ENCODE measurements at regions not wholly inside any gene's neighbourhood (a gene's known extent, or its start where the extent isn't known, plus 50 kb on each side); places are given as distances from the start of the nearest gene placed in this dataset.
"Not testable (repeated sequence)": the region's sequence is repeated elsewhere in the genome, so short reads cannot be mapped to it uniquely, and the experiment has no call there.

DNA sequence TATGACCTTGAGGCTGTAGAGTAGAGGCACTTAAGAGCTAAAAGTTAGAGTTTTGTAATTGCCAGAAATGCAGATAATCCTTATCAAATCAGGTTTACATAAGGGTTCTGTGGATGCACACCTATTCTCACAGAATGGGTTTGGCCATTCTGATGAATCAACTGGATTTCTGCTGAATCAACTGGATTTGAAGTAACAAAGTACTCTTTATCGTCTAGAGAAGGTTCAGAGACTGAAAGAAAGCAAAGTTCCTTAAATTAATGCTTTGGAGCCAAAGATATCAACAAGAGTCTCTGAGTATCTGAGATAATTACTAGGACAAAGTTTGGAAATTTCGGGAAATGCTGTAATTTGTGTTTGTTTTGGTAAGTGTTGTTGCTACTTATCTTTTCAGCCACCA lies 669.6 kb upstream of the ZNF608 start:
- Histone ChIP-seq H3K4me1 (ENCODE audit: insufficient read depth) (no peaks in the 10 kb centered on the region), H3K27ac (ENCODE audit: low read depth) (no peak overlapping the region), H3K4me3 (ENCODE audit: low read depth, low read length) (no peak overlapping the region), H3K36me3 (ENCODE audit: insufficient read depth) (no peaks in the 10 kb centered on the region)
- DNase-seq (ENCODE audit: extremely low spot score) = no peak
- 90% methylated on average over 2 of the region's 2 CpGs for WGBS

DNA sequence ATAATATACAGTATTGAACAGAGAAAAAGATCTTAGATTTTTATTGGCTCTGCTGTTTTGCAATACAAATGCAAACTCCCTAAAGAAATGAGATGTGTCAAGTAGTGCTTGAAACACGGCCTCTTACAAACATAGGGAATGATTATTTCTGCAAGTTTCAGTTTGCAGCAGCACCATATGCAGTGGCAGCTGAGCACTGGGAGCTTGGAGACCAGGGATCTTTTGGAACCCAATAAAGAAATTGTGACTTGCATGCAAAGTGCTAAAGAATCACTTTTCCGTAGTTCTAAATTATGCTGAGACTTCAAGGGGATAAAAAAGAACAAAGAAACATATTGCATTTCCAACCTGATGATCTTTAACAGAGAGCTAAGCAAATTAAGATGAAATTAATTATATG lies 674.6 kb upstream of the ZNF608 start:
- no peak for DNase-seq (ENCODE audit: extremely low spot score)
- 94% methylated on average over 2 of the region's 2 CpGs for WGBS
- no peaks in the 10 kb centered on the region for H3K36me3 ChIP-seq (ENCODE audit: insufficient read depth)
- H3K4me1 ChIP-seq (ENCODE audit: insufficient read depth) = no peaks in the 10 kb centered on the region
- no peak overlapping the region for H3K4me3 ChIP-seq (ENCODE audit: low read depth, low read length)
- H3K27ac ChIP-seq (ENCODE audit: low read depth) = no peak overlapping the region

DNA sequence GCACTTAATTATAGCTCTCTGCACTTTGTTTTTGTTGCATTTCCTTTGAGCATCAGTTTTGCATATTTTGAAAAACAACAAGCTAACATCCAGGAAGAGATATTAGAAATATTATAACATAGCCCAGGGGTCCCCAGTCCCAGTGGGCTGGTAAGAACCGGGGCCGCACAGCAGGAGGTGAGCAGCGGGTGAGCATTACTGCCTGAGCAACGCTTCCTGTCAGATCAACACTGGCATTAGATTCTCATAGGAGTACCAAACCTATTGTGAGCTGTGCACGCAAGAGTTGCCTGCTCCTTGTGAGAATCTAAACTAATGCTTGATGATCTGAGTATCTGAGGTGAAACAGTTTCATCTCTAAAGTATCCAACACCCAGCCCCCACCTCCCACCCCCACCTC lies 675.9 kb upstream of the ZNF608 start:
- Histone ChIP-seq H3K4me1 (ENCODE audit: insufficient read depth) (no peaks in the 10 kb centered on the region), H3K4me3 (ENCODE audit: low read depth, low read length) (no peak overlapping the region), H3K27ac (ENCODE audit: low read depth) (no peak overlapping the region), H3K36me3 (ENCODE audit: insufficient read depth) (no peaks in the 10 kb centered on the region)
- WGBS = 71% methylated on average over 5 of the region's 5 CpGs
- no peak for DNase-seq (ENCODE audit: extremely low spot score)

DNA sequence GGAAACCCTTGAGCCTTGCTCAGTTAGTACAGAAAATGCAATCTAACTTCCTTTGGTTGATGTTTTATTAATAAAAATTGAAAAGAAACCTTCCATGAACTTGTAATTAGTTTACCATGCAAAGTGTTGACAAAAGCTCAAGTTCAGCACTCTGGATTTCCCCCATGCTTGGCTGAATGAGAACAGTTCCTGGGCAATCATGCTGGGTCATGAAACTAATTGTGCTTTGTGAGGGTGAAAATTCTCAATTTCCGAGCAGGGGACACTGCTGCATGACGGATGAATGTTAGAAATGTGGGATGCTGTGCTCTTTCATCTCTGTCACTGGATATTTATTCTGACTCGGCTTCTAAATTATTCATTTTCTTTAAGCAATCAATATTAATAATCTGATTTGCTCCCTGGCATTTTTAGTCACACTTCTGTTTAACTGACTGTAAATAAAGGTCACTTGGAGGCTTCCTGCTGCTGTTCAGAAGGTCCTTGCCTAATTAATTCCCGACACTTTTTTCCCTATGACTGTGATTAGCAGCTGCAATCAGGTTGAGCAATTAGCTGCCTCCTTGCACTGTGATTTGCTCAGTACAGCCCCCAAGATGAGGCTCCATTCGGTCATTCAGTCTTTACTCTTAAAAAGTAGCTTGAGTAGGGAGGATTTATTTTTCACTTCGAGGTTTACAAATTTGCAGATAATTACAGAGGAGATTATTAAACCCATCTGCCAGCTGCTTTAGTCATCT lies 678.1 kb upstream of the ZNF608 start:
- no peak for DNase-seq (ENCODE audit: extremely low spot score)
- Histone ChIP-seq H3K4me3 (ENCODE audit: low read depth, low read length) (no peak overlapping the region), H3K4me1 (ENCODE audit: insufficient read depth) (no peaks in the 10 kb centered on the region), H3K27ac (ENCODE audit: low read depth) (no peak overlapping the region), H3K36me3 (ENCODE audit: insufficient read depth) (no peaks in the 10 kb centered on the region)
- 69% methylated on average over 6 of the region's 6 CpGs for WGBS

DNA sequence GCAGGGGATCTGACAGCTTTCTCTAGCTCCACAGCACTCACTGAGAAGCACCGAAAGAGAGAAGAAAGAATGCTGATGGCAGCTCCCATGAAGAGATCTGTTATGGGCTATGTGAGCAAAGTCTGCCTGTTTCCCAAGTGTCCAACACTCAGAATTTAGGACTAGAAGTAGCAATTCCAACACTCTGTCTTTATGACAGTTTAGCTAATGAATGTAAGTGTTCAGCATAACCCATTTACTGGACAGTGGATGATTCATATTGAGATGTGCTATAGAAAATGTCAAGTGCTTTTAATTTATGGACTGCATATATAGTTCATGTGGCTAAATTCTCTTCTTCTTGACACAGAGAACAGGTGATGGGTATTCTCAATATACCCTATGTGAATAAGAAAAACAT lies 683.1 kb upstream of the ZNF608 start:
- WGBS = 78% methylated on average over 1 of the region's 1 CpG
- H3K36me3 ChIP-seq (ENCODE audit: insufficient read depth) = no peaks in the 10 kb centered on the region

DNA sequence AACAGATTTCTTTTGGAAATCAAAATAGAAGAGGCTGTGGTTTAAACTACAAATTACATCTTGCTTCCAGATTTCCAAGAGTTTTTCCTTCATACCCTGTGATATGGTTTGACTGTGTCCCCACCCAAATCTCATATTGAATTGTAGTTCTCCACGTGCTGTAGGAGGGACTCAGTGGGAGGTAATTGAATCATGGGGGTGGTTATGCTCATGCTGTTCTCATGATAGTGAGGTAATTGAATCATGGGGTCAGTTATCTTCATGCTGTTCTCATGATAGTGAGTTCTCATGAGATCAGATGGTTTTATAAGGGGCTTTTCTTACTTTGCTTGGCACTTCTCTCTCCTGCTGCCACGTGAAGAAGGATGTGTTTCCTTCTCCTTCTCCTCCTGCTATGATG lies 687.0 kb upstream of the ZNF608 start:
- WGBS = 45% methylated on average over 2 of the region's 2 CpGs
- no peak overlapping the region for H3K4me3 ChIP-seq (ENCODE audit: low read depth, low read length)
- H3K36me3 ChIP-seq (ENCODE audit: insufficient read depth) = no peaks in the 10 kb centered on the region
- no peak overlapping the region for H3K27ac ChIP-seq (ENCODE audit: low read depth)
- no peaks in the 10 kb centered on the region for H3K4me1 ChIP-seq (ENCODE audit: insufficient read depth)
- no peak for DNase-seq (ENCODE audit: extremely low spot score)

More for the DNA sequence above, 683.1 kb upstream of the ZNF608 start:
- H3K27ac ChIP-seq (ENCODE audit: low read depth) = no peak overlapping the region
- no peak overlapping the region for H3K4me3 ChIP-seq (ENCODE audit: low read depth, low read length)
- H3K4me1 ChIP-seq (ENCODE audit: insufficient read depth) = no peaks in the 10 kb centered on the region
- no peak for DNase-seq (ENCODE audit: extremely low spot score)

DNA sequence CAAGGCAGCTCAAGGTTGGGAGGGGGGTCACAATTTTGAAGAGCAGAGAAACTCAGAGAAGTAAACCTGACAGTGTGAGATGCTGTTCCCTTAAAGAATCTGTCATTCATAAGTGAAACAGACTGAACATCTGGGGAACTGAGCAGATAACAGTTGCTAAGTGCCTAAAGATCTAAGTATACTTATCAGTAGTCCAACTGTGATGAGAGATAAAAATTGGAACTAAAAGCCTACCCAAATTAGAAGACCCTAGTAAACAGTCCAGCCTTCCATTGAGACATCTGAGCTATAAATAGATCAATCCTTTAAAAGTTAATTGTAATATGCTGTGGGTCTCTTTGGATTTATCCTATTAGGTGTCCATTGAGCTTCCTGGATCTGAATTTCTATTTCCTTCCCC lies 692.8 kb upstream of the ZNF608 start:
- DNase-seq (ENCODE audit: extremely low spot score) = no peak
- Histone ChIP-seq H3K36me3 (ENCODE audit: insufficient read depth) (no peaks in the 10 kb centered on the region), H3K4me3 (ENCODE audit: low read depth, low read length) (no peak overlapping the region), H3K27ac (ENCODE audit: low read depth) (no peak overlapping the region), H3K4me1 (ENCODE audit: insufficient read depth) (no peaks in the 10 kb centered on the region)

DNA sequence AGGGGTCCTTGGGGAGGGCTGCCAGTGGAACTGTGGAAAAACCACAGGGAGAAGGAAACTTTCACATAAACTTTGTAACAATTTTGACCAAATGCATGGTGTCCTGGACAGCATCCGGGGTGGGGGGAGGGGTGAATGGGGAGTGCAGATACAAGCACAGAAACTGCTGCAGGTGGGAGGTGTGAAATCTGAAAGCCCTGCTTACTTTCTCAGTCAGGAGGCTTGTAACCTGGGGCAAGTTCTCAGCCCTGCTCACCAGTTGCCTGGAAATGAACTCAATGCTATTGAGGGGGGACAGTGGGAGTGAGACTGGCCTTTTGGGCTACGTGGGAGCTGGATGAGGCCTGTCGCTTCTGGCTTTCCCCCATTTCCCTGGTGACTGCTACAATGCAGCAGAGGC lies 694.5 kb upstream of the ZNF608 start:
- H3K27ac ChIP-seq (ENCODE audit: low read depth) = no peak overlapping the region
- no peak for DNase-seq (ENCODE audit: extremely low spot score)

DNA sequence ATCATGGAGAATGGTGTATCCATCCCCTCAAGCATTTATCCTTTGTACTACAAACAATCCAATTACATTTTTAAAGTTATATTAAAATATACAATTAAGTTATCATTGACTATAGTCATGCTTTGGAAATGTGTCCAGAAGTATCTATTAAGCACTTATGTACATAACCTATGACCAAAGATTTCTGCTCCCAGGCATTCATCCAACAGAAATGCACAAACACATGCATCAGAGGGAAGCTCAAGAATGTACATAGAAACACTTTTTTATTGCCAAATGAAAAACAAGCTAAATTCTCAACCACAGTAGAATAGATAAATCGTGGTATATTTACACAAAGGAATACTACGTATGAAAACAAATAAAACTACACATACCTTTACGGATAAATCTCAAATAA lies 700.5 kb upstream of the ZNF608 start:
- H3K4me1 ChIP-seq (ENCODE audit: insufficient read depth) = no peaks in the 10 kb centered on the region
- no peak for DNase-seq (ENCODE audit: extremely low spot score)
- no peak overlapping the region for H3K4me3 ChIP-seq (ENCODE audit: low read depth, low read length)
- no peak overlapping the region for H3K27ac ChIP-seq (ENCODE audit: low read depth)
- no peaks in the 10 kb centered on the region for H3K36me3 ChIP-seq (ENCODE audit: insufficient read depth)
- 53% methylated on average over 3 of the region's 3 CpGs for WGBS

More for the DNA sequence above, 694.5 kb upstream of the ZNF608 start:
- Histone ChIP-seq H3K4me1 (ENCODE audit: insufficient read depth) (no peaks in the 10 kb centered on the region), H3K4me3 (ENCODE audit: low read depth, low read length) (no peak overlapping the region), H3K36me3 (ENCODE audit: insufficient read depth) (no peaks in the 10 kb centered on the region)
- WGBS = 89% methylated on average over 3 of the region's 3 CpGs

DNA sequence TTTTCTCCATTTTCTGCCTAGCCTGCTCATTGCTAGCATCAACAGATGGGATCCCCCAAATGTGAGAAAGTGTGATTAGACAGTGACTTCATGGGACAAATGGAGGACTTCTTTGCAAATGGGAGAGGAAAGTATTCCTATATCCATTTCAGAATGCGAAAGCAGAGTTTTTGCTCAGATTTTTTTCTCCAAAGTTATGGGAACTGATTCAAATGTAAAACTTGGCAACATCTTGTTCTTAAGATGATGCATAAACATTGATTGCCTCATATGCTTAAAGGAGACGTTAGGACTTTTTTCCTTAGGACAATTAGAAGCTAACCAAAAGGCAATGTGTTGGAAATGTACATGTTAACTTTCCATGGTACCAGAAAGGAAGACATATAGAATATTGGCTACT lies 704.3 kb upstream of the ZNF608 start:
- no peak for DNase-seq (ENCODE audit: extremely low spot score)
- Histone ChIP-seq H3K27ac (ENCODE audit: low read depth) (no peak overlapping the region), H3K4me3 (ENCODE audit: low read depth, low read length) (no peak overlapping the region), H3K36me3 (ENCODE audit: insufficient read depth) (no peaks in the 10 kb centered on the region), H3K4me1 (ENCODE audit: insufficient read depth) (no peaks in the 10 kb centered on the region)
- WGBS = 45% methylated on average over 2 of the region's 2 CpGs

DNA sequence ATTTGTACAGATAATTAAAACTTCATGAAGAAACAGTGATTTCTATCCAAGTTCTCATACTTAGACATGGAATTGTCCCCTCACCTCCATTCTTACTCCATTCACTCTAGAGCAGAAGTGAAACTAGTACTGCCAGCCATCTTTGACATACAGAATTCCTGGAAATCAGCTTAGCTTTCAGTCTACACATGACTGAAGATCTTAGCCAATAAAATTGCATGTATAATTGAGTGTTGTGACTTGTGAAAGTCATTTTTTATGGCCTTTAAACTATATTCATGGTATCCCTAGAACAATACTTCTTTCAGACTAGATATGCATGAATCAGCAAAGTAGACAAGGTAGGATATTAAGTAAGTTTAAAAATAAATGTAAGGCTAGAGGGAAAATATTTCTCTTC lies 705.2 kb upstream of the ZNF608 start:
- no peaks in the 10 kb centered on the region for H3K36me3 ChIP-seq (ENCODE audit: insufficient read depth)
- no peak overlapping the region for H3K4me3 ChIP-seq (ENCODE audit: low read depth, low read length)
- no peak for DNase-seq (ENCODE audit: extremely low spot score)
- H3K4me1 ChIP-seq (ENCODE audit: insufficient read depth) = no peaks in the 10 kb centered on the region
- H3K27ac ChIP-seq (ENCODE audit: low read depth) = no peak overlapping the region

DNA sequence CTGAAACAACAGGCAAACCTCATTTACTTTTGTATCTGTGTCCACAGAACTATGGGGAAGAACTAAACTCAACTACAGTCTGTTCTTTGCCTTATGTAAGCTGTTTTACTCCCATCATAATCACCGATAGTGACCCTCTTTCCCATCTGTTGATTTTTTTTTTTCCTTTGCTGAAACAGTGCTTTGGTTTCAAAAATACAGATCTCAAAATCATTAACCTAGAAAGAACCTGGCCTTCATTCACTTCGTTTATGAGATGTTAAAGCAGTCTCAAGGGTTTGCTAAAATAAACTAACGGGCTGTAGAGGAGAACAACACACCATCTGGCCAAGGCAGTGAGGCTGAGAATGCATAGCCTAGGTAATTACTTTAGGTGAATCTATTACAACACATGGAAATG lies 706.6 kb upstream of the ZNF608 start:
- WGBS = 75% methylated on average over 3 of the region's 3 CpGs
- Histone ChIP-seq H3K4me1 (ENCODE audit: insufficient read depth) (no peaks in the 10 kb centered on the region), H3K4me3 (ENCODE audit: low read depth, low read length) (no peak overlapping the region), H3K36me3 (ENCODE audit: insufficient read depth) (no peaks in the 10 kb centered on the region), H3K27ac (ENCODE audit: low read depth) (no peak overlapping the region)
- DNase-seq (ENCODE audit: extremely low spot score) = no peak

DNA sequence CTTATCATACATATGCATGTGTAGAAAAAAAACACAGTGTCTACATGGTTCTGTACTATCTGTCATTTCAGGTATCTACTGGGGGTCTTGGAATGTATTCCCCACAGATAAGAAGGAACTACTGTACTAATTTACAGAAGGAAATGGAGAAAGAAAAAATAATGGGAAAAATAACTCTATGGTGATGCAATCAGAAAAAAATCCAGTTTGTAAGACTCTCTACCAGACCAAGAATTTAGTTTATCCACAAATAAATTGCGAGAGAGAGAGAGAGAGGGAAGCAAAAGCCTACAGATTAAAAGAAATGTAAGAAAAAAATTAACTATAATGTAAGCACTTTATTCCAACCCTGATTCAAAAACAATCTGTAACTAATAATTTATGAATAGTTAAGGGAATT lies 708.6 kb upstream of the ZNF608 start:
- Histone ChIP-seq H3K4me1 (ENCODE audit: insufficient read depth) (no peaks in the 10 kb centered on the region), H3K4me3 (ENCODE audit: low read depth, low read length) (no peak overlapping the region), H3K36me3 (ENCODE audit: insufficient read depth) (no peaks in the 10 kb centered on the region), H3K27ac (ENCODE audit: low read depth) (no peak overlapping the region)
- DNase-seq (ENCODE audit: extremely low spot score) = no peak
- WGBS = 47% methylated on average over 1 of the region's 1 CpG

DNA sequence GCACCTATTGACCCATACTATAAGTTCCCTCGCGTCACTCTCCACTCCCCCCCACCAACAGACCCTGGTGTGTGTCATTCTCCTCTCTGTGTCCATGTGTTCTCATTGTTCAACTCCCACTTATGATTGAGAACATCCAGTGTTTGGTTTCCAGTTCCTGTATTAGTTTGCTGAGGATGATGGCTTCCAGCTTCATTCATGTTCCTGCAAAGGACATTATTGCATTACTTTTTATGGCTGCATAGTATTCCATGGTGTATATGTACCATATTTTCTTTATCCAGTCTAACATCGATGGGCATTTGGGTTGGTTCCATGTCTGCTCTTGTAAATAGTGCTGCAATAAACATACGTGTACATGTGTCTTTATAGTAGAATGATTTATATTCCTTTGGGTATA lies 709.6 kb upstream of the ZNF608 start:
- not testable (repeated sequence) for H3K36me3 ChIP-seq (ENCODE audit: insufficient read depth); H3K4me3 ChIP-seq (ENCODE audit: low read depth, low read length); DNase-seq (ENCODE audit: extremely low spot score); H3K27ac ChIP-seq (ENCODE audit: low read depth); H3K4me1 ChIP-seq (ENCODE audit: insufficient read depth)
- 94% methylated on average over 4 of the region's 4 CpGs for WGBS

DNA sequence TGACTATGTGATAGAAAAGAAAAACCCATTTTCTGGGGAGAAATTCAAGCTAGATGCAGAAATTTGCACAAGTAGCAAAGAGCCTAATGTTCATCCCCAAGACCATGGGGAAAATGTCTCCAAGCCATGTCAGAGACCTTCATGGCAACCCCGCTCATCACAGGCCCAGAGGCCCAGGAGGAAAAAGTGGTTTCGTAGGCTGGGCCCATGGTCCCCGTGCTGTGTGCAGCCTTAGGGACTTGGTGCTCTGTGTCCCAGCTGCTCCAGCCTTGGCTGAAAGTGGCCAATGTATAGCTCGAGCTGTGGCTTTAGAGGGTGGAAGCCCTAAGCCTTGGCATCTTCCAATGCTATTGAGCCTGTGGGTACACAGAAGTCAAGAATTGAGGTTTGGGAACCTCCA lies 711.2 kb upstream of the ZNF608 start:
- Histone ChIP-seq H3K36me3 (ENCODE audit: insufficient read depth) (no peaks in the 10 kb centered on the region), H3K4me3 (ENCODE audit: low read depth, low read length) (no peak overlapping the region), H3K4me1 (ENCODE audit: insufficient read depth) (no peaks in the 10 kb centered on the region), H3K27ac (ENCODE audit: low read depth) (no peak overlapping the region)
- no peak for DNase-seq (ENCODE audit: extremely low spot score)
- WGBS = 96% methylated on average over 4 of the region's 4 CpGs

Data from urinary bladder (tissue), 3 donors.